KMS-11 (cell line): ENCODE measurements at regions not wholly inside any gene's neighbourhood (a gene's known extent, or its start where the extent isn't known, plus 50 kb on each side); places are given as distances from the start of the nearest gene placed in this dataset.

Experiments used
- H2AFZ ChIP-seq: fragments of 200-600 bp; sonication (generic); 2 replicates; pipeline ENCODE4 v1.6.1; 2016; ENCODE audit warnings: antibody characterized with exemption, mixed run types, low read depth
- H3K27ac ChIP-seq: fragments of 200-600 bp; sonication (generic); 2 replicates; pipeline ENCODE4 v1.6.1; 2016; ENCODE audit warnings: mild to moderate bottlenecking, mixed run types
- H3K27me3 ChIP-seq: fragments of 200-600 bp; sonication (generic); 2 replicates; pipeline ENCODE4 v1.6.1; 2017; ENCODE audit warnings: mild to moderate bottlenecking, low read depth, mixed run types, moderate library complexity; ENCODE audit not compliant: insufficient read depth
- H3K36me3 ChIP-seq: fragments of 200-600 bp; sonication (generic); 2 replicates; pipeline ENCODE4 v1.6.1; 2017; ENCODE audit warnings: mild to moderate bottlenecking, mixed run types; ENCODE audit not compliant: insufficient read depth
- H3K4me1 ChIP-seq: fragments of 200-600 bp; sonication (generic); 2 replicates; pipeline ENCODE4 v1.6.1; 2016; ENCODE audit warnings: mild to moderate bottlenecking, low read depth, mixed run types; ENCODE audit not compliant: poor library complexity, severe bottlenecking
- H3K4me2 ChIP-seq: fragments of 200-600 bp; sonication (generic); 2 replicates; pipeline ENCODE4 v1.7.0; 2016; ENCODE audit warnings: mild to moderate bottlenecking, mixed run types
- H3K4me3 ChIP-seq: fragments of 200-600 bp; sonication (generic); IDR thresholded peaks from 2 replicates; pipeline ENCODE4 v1.6.1; 2017; ENCODE audit warnings: low read depth, low read length, mixed read lengths; ENCODE audit not compliant: insufficient read depth
- H3K79me2 ChIP-seq: fragments of 200-600 bp; sonication (generic); 2 replicates; pipeline ENCODE4 v1.6.1; 2016; ENCODE audit warnings: low read depth, mixed run types; ENCODE audit not compliant: insufficient read depth
- H3K9ac ChIP-seq: fragments of 200-600 bp; sonication (generic); 2 replicates; pipeline ENCODE4 v1.6.1; 2016; ENCODE audit warnings: mild to moderate bottlenecking, mixed run types
- H4K20me1 ChIP-seq: fragments of 200-600 bp; sonication (generic); 2 replicates; pipeline ENCODE4 v1.6.1; 2016; ENCODE audit warnings: mild to moderate bottlenecking, mixed run types; ENCODE audit not compliant: insufficient read depth
- TF ChIP-seq, protein P1 (sequence below): fragments of 200-600 bp; sonication (generic); conservative IDR thresholded peaks from 2 replicates; pipeline ENCODE4 v1.6.1; 2017; ENCODE audit warnings: low read depth, mild to moderate bottlenecking, antibody characterized with exemption, low read length, moderate library complexity, mixed read lengths

GRCh38 chr9:120242116-120242811 lies 337.7 kb downstream of the CDK5RAP2 start:
- no peaks in the 10 kb centered on the region for H3K36me3 ChIP-seq
- H3K27ac ChIP-seq: no peak overlapping the region
- H3K4me1 ChIP-seq: no peaks in the 10 kb centered on the region
- H3K4me2 ChIP-seq: no peak overlapping the region
- H2AFZ ChIP-seq: no peak overlapping the region
- no peaks in the 10 kb centered on the region for H4K20me1 ChIP-seq
- H3K4me3 ChIP-seq: no peak overlapping the region
- H3K79me2 ChIP-seq: no peaks in the 10 kb centered on the region
- H3K9ac ChIP-seq: no peak overlapping the region
- TF ChIP-seq, protein P1, sequence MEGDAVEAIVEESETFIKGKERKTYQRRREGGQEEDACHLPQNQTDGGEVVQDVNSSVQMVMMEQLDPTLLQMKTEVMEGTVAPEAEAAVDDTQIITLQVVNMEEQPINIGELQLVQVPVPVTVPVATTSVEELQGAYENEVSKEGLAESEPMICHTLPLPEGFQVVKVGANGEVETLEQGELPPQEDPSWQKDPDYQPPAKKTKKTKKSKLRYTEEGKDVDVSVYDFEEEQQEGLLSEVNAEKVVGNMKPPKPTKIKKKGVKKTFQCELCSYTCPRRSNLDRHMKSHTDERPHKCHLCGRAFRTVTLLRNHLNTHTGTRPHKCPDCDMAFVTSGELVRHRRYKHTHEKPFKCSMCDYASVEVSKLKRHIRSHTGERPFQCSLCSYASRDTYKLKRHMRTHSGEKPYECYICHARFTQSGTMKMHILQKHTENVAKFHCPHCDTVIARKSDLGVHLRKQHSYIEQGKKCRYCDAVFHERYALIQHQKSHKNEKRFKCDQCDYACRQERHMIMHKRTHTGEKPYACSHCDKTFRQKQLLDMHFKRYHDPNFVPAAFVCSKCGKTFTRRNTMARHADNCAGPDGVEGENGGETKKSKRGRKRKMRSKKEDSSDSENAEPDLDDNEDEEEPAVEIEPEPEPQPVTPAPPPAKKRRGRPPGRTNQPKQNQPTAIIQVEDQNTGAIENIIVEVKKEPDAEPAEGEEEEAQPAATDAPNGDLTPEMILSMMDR: no peak
- H3K27me3 ChIP-seq: no peaks in the 10 kb centered on the region

- Histone ChIP-seq H3K4me3 (no peak overlapping the region), H3K79me2 (no peaks in the 10 kb centered on the region), H3K36me3 (no peaks in the 10 kb centered on the region), H3K27me3 (no peaks in the 10 kb centered on the region), H3K4me1 (no peaks in the 10 kb centered on the region), H2AFZ (no peak overlapping the region), H3K27ac (no peak overlapping the region), H4K20me1 (no peaks in the 10 kb centered on the region), H3K9ac (no peak overlapping the region), H3K4me2 (no peak overlapping the region)
- TF ChIP-seq, protein P1: no peak
These were observed 343.4 kb downstream of the CDK5RAP2 start for GRCh38 chr9:120236596-120236995.

- TF ChIP-seq, protein P1: no peak
- Histone ChIP-seq H3K4me2 (no peak overlapping the region), H3K4me3 (no peak overlapping the region), H4K20me1 (no peaks in the 10 kb centered on the region), H3K79me2 (no peaks in the 10 kb centered on the region), H3K9ac (no peak overlapping the region), H3K36me3 (no peaks in the 10 kb centered on the region), H3K27ac (no peak overlapping the region), H2AFZ (no peak overlapping the region), H3K27me3 (no peaks in the 10 kb centered on the region), H3K4me1 (no peaks in the 10 kb centered on the region)
These were observed 344.9 kb downstream of the CDK5RAP2 start for GRCh38 chr9:120235081-120235480.

DNA sequence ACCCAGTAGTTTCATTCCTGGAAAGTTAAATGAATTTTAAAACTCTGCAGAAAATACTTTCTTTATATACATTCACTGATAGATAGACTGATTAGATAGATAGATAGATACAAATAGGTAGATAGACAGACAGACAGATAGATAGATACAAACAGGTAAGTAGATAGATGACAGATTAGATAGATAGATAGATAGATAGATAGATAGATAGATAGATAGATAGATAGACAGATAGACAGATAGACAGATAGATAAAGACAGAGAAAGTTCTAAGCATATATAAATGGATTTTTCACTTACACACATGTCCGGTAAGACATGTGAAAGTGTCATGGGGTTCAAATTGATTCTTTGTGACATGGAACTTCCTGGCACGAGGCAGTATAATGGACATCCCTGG lies 349.7 kb downstream of the CDK5RAP2 start:
- Histone ChIP-seq H3K27ac (no peak overlapping the region), H3K9ac (no peak overlapping the region), H3K4me1 (no peaks in the 10 kb centered on the region), H3K79me2 (no peaks in the 10 kb centered on the region), H3K4me3 (no peak overlapping the region), H3K27me3 (no peaks in the 10 kb centered on the region), H3K4me2 (no peak overlapping the region), H2AFZ (no peak overlapping the region), H3K36me3 (no peaks in the 10 kb centered on the region), H4K20me1 (no peaks in the 10 kb centered on the region)
- TF ChIP-seq, protein P1: no peak
